ENCODE measurements at regions not wholly inside any gene's neighbourhood (a gene's known extent, or its start where the extent isn't known, plus 50 kb on each side); places are given as distances from the start of the nearest gene placed in this dataset.
A peak's percentile ranks its signal among the peaks of the same experiment; 100 is the strongest.

DNA sequence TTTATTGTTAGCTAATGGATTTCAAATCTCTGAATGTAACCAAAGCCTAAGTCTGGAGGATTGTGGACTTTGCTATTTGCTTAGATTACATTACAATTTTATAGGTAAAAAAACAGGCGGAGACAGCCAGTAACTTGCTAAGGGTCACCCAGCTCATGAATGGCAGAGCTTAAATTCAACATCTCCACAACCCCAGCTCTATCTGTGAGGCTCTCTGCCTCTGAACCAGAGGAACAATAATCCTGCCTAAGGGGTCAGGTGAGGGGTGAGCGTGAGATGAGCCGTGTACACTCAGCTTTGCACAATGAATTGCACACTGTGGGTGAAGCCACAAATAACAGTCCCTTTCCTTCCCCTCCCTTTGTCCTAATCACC is 69.8 kb upstream of the SPATA12 start:
- DNase-seq (ENCODE audit: low spot score), result no peak
- no peak for TF ChIP-seq CTCF (IDR thresholded peaks at IDR 0.05; ENCODE audit: extremely low read depth, missing control alignments)

GRCh38 chr3:56989977-56990640 is 70.4 kb upstream of the SPATA12 start:
- TF ChIP-seq CTCF (IDR thresholded peaks at IDR 0.05; ENCODE audit: extremely low read depth, missing control alignments), result no peak
- DNase-seq (ENCODE audit: low spot score), result no peak

DNA sequence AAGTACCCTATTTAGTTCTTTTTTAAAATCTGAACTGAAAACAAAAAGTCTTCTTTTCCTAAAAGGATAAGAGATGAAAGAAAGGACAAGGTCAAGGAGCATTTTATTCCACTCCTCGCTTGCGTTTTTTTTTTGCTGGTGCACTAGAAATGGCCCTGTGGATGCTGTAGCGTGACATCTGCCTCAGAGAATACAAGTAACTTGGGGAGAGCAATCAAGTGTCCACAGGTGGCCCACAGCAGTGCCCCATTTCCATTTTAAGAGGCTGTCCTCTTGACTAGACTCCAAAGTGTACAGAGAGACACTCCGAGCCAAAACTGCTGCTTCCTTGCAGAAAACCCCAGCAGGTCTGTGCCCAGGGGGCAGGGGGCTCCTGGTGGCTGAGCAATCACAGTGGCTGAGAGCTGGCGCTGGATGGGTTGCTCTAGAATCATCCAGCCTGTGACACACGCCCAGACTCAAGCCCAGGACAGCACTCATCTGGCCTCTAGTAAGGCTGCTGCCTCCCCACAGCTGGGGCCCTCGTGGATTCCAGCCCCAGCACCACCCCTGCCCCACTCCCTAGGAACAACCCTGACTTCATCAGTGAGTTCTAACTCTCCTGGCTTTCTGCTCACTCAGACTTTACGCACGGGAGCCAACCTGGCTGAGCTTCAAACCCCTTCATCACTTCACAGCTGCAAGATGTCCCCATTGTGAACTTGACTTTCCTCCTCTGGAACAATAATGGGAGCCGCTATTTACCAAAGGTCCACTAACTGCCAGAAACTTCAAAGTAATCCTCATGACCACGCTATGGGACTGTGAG is 71.1 kb upstream of the SPATA12 start:
- no peak for TF ChIP-seq CTCF (IDR thresholded peaks at IDR 0.05; ENCODE audit: extremely low read depth, missing control alignments)
- DNase-seq (ENCODE audit: low spot score), result no peak

DNA sequence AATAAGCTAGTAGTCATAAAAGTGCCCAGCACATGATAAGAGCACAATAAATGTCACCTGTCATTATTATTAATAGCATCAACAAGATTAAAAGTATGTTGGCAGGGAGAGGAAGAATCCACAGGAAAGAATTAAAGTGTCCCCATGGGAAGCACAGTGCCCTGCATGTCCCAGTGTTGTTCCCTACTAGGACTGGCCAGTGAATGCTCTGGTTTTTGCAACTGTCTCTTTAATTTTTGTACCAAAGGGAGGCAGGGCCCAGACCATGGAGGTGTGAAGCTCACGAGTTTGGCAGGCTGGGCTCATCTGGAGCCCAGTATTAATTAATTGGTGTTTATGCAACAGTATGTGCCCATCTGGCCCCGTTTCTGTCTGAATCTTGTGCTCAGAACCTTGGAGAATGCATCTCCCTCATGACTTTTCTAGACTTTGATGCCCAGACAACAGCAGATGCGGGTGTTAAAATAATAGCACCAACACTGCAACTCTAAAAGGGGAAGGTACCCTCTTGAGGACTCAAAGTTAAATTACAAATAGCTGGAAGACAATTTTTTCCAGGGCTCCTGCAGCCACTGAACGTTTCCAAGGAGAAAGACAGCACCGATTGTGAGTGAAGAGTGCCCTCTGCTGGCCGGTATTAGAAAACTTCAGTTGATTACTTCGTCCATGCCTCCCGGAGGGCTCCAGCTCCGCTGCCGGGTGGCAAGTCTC is 71.9 kb upstream of the SPATA12 start:
- peak; percentile 62 for DNase-seq (ENCODE audit: low spot score)
- peak; percentile 46 for TF ChIP-seq CTCF (IDR thresholded peaks at IDR 0.05; ENCODE audit: extremely low read depth, missing control alignments)

DNA sequence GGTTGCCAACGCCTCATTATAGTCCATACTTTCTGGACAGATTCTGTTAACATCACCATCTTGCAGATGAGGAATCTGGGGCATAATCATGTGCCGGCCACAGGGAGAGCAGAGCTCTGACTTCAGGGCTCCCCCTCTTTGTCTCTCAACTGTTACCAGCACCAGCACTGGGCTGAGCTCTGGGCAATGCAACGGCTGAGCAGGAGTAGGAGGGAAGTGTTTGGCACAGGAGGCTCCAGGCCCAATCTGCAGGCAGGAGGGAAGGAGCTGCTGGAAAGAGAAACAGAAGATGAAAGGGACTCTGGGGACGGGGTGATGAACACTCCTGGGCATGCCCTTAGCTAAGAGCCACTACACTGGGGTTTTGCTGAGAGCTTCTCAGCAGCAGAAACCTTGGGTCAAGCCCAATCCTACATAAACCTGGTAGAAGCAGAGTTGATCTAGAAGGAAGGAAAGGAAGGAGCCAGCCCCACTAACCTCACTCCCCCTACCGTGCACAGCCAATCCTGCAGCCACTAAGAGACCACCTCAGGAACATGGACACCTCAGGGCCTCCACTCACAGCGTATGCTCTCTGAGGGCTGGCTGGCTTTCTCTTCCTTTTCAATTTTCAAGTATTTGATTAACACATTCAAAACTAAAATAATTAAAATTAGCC is 73.1 kb upstream of the SPATA12 start:
- no peak for TF ChIP-seq CTCF (IDR thresholded peaks at IDR 0.05; ENCODE audit: extremely low read depth, missing control alignments)
- DNase-seq (ENCODE audit: low spot score), result no peak

GRCh38 chr3:56986347-56986746 is 74.1 kb upstream of the SPATA12 start:
- DNase-seq (ENCODE audit: low spot score), result no peak
- no peak for TF ChIP-seq CTCF (IDR thresholded peaks at IDR 0.05; ENCODE audit: extremely low read depth, missing control alignments)
